ENCODE measurements at regions not wholly inside any gene's neighbourhood (a gene's known extent, or its start where the extent isn't known, plus 50 kb on each side); places are given as distances from the start of the nearest gene placed in this dataset.
"Not testable (repeated sequence)": the region's sequence is repeated elsewhere in the genome, so short reads cannot be mapped to it uniquely, and the experiment has no call there.

DNA sequence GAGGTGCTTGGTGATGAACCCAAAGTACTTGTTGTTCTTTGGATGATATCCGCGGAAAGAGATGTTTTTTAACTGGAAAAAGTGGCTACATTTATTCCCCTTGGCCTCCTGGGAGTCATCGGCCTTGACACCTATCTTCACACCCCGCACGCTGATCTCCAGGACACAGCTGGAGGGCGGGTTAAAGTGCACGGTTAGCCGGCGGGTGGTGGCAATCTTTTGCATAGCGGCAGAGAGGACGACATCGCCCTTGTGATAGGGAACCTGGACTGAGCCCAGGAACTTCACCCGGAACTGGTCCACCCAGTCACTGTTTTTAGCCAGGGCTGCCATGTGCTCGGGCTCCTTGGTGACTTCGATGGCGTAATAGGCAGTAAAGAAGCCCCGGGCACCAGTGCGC, 110.5 kb upstream of the PLEKHM1 start:
- TF ChIP-seq CTCF, POLR2A (IDR thresholded peaks at IDR 0.05): not testable (repeated sequence)

All from thyroid gland (tissue), 4 donors.